HUES6 (cell line): ENCODE measurements at regions not wholly inside any gene's neighbourhood (a gene's known extent, or its start where the extent isn't known, plus 50 kb on each side); places are given as distances from the start of the nearest gene placed in this dataset.

ENCODE experiments used
- H3K27ac ChIP-seq: 2 replicates; pipeline ENCODE4 v1.7.0; 2013; ENCODE audit warnings: low read depth, mild to moderate bottlenecking, low read length, inconsistent platforms
- H3K27me3 ChIP-seq: 2 replicates; pipeline ENCODE4 v1.6.1; 2013; ENCODE audit warnings: low read length; ENCODE audit not compliant: control insufficient read depth, insufficient read depth
- H3K36me3 ChIP-seq: 2 replicates; pipeline ENCODE4 v1.6.1; 2013; ENCODE audit warnings: low read length; ENCODE audit not compliant: control insufficient read depth, insufficient read depth
- H3K4me1 ChIP-seq: 2 replicates; pipeline ENCODE4 v1.6.1; 2013; ENCODE audit warnings: low read length; ENCODE audit not compliant: control insufficient read depth, insufficient read depth
- H3K4me3 ChIP-seq: 2 replicates; pipeline ENCODE4 v1.5.1; 2013; ENCODE audit warnings: low read depth, low read length
- H3K9ac ChIP-seq: one replicate; pipeline ENCODE4 v1.6.1; 2013; ENCODE audit warnings: mild to moderate bottlenecking, low read length
- H3K9me3 ChIP-seq: 2 replicates; pipeline ENCODE4 v1.6.1; 2013; ENCODE audit warnings: low read depth, low read length; ENCODE audit not compliant: control insufficient read depth, insufficient read depth

DNA sequence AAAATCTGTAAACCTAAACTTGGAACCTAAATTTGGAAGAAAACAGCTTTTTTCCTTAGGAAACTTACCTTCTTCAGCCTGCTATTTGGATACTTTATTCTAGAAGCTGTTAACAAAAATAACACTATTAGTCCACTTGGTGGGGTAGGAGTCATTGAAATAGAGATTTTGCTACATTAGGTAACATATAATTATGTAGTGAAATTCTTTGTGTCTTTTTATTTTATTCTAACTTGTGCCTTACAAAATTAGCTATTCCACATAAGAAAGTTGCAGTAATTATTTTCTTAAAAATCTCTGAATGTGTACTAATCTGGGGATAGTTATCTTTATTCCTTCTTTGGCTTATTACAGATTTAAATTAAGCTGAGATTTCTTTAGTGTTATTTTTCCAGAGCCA lies 360.4 kb upstream of the ROBO2 start:
- no peak overlapping the region for H3K27ac ChIP-seq
- no peaks in the 10 kb centered on the region for H3K9me3 ChIP-seq
- no peak overlapping the region for H3K4me3 ChIP-seq
- H3K36me3 ChIP-seq, result no peaks in the 10 kb centered on the region
- no peak overlapping the region for H3K9ac ChIP-seq
- H3K27me3 ChIP-seq, result no peaks in the 10 kb centered on the region
- peaks cover 13% of the 10 kb centered on the region for H3K4me1 ChIP-seq

- H3K36me3 ChIP-seq, result no peaks in the 10 kb centered on the region
- peaks cover 18% of the 10 kb centered on the region for H3K4me1 ChIP-seq
- H3K4me3 ChIP-seq, result no peak overlapping the region
- no peaks in the 10 kb centered on the region for H3K9me3 ChIP-seq
- H3K9ac ChIP-seq, result no peak overlapping the region
- H3K27ac ChIP-seq, result no peak overlapping the region
- H3K27me3 ChIP-seq, result no peaks in the 10 kb centered on the region
These were observed 356.6 kb upstream of the ROBO2 start for GRCh38 chr3:76683256-76683655.

DNA sequence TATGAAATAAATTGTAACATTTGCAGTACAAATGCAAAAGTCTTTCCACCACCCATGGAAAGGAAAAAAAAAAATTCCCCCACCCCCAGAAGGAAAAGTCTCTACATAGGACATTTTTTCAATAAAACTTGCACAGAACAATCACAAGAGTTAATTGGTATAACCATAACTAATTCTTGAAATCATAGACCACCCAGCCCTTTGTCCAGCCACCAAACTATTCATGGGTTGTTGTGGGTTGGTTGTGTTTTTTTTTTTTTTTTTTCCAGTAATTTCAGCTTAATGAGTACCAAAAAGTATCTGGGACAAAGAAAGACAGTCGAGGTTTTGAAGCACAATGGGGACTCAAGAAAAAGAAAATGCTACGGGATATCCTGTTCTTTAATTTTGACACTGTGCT lies 355.0 kb upstream of the ROBO2 start:
- Histone ChIP-seq H3K27ac (no peak overlapping the region), H3K27me3 (no peaks in the 10 kb centered on the region), H3K9me3 (no peaks in the 10 kb centered on the region), H3K36me3 (no peaks in the 10 kb centered on the region), H3K4me3 (no peak overlapping the region), H3K4me1 (peaks cover 18% of the 10 kb centered on the region), H3K9ac (no peak overlapping the region)

- H3K27me3 ChIP-seq, result no peaks in the 10 kb centered on the region
- H3K4me3 ChIP-seq, result no peak overlapping the region
- H3K27ac ChIP-seq, result 0 out of 2 replicates have a peak overlapping the region, but pooled peaks have one; percentile 6
- no peaks in the 10 kb centered on the region for H3K36me3 ChIP-seq
- H3K9me3 ChIP-seq, result no peaks in the 10 kb centered on the region
- no peak overlapping the region for H3K9ac ChIP-seq
- H3K4me1 ChIP-seq, result peaks cover 18% of the 10 kb centered on the region
These were observed 354.0 kb upstream of the ROBO2 start for GRCh38 chr3:76685858-76686257.

DNA sequence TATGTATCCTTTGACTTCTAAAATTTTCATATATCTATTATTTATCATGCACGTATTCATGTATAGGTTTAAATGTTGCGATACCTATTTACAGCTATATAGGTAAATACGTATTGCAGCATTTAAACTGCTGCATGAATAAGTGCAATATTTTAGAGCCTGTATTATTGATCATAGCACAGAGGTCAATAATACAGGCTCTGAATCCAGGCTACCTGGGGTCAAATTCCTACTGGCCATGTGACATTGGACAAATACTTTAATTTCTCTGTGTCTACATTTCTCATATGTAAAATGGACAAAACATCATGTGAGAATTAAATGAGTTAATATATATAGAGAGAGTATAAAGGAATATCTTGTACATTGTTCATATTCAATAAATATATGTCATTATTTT lies 352.9 kb upstream of the ROBO2 start:
- Histone ChIP-seq H3K4me1 (peaks cover 18% of the 10 kb centered on the region), H3K9me3 (no peaks in the 10 kb centered on the region), H3K27me3 (no peaks in the 10 kb centered on the region), H3K27ac (no peak overlapping the region), H3K36me3 (no peaks in the 10 kb centered on the region), H3K4me3 (no peak overlapping the region), H3K9ac (no peak overlapping the region)

DNA sequence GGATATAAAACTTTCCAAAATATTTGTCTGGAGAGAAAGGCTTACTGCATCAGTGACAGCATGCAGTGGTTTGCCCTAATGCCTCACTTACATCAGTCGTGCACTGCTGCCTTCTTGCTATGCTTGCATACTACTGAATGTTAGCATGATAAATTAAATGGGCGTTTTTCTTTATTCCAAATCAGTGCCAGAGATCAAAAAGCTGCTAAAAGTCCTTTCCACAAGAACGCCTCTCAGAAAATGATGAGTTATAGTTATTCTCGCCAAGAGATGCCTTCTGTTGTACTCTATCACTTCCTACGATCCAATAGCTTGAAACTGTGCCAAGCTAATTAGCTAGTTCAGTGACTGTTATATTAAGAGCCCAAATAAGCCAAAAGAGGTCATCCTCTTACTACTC lies 345.8 kb upstream of the ROBO2 start:
- Histone ChIP-seq H3K9me3 (no peaks in the 10 kb centered on the region), H3K4me1 (peaks cover 3% of the 10 kb centered on the region)

DNA sequence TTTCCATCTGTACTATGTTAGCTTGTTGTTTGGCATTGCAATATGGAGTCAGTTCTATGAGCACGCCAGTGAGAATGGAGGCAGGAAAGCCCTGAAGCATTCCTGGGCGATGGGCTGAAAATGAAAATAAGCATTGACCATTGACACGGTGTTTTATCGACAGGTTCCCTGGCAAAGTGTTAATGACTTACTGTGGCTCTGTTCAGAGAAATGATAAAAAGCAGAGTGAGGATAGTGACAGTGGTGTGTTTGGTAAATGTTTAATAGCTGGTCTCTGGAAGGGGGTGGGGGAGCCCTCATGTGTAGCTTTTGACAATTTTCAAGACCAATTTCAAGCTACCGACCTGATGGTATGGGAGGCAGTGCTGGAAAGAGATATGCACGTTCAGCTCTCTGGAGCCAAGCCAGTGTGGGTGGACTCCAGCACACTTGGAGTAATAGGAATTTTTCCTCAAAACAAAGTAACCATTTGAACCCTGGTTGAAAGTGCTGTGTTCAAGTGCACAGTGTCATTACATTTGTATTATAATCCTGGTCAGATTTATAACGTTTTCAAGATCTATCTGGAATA lies 341.7 kb upstream of the ROBO2 start:
- H3K4me3 ChIP-seq, result no peak overlapping the region
- no peaks in the 10 kb centered on the region for H3K36me3 ChIP-seq
- H3K27me3 ChIP-seq, result no peaks in the 10 kb centered on the region
- no peak overlapping the region for H3K9ac ChIP-seq
- H3K27ac ChIP-seq, result no peak overlapping the region
- H3K4me1 ChIP-seq, result peaks cover 18% of the 10 kb centered on the region
- H3K9me3 ChIP-seq, result no peaks in the 10 kb centered on the region

More for the DNA sequence above, 345.8 kb upstream of the ROBO2 start:
- H3K36me3 ChIP-seq, result no peaks in the 10 kb centered on the region
- H3K4me3 ChIP-seq, result no peak overlapping the region
- H3K27me3 ChIP-seq, result no peaks in the 10 kb centered on the region
- H3K27ac ChIP-seq, result no peak overlapping the region
- no peak overlapping the region for H3K9ac ChIP-seq

- H3K27me3 ChIP-seq, result no peaks in the 10 kb centered on the region
- H3K4me1 ChIP-seq, result peaks cover 18% of the 10 kb centered on the region
- no peak overlapping the region for H3K4me3 ChIP-seq
- no peak overlapping the region for H3K9ac ChIP-seq
- no peaks in the 10 kb centered on the region for H3K9me3 ChIP-seq
- H3K36me3 ChIP-seq, result no peaks in the 10 kb centered on the region
- H3K27ac ChIP-seq, result no peak overlapping the region
These were observed 340.1 kb upstream of the ROBO2 start for GRCh38 chr3:76699846-76700245.

- H3K9ac ChIP-seq, result no peak overlapping the region
- H3K36me3 ChIP-seq, result no peaks in the 10 kb centered on the region
- no peak overlapping the region for H3K27ac ChIP-seq
- H3K4me1 ChIP-seq, result peaks cover 18% of the 10 kb centered on the region
- no peaks in the 10 kb centered on the region for H3K27me3 ChIP-seq
- H3K4me3 ChIP-seq, result no peak overlapping the region
- H3K9me3 ChIP-seq, result no peaks in the 10 kb centered on the region
These were observed 339.6 kb upstream of the ROBO2 start for GRCh38 chr3:76700323-76700722.

- Histone ChIP-seq H3K27me3 (no peaks in the 10 kb centered on the region), H3K9ac (no peak overlapping the region), H3K9me3 (no peaks in the 10 kb centered on the region), H3K4me1 (peaks cover 18% of the 10 kb centered on the region), H3K36me3 (no peaks in the 10 kb centered on the region), H3K4me3 (no peak overlapping the region), H3K27ac (no peak overlapping the region)
These were observed 337.2 kb upstream of the ROBO2 start for GRCh38 chr3:76702676-76703075.

GRCh38 chr3:76715426-76715825 lies 324.5 kb upstream of the ROBO2 start:
- H3K4me3 ChIP-seq, result no peak overlapping the region
- H3K4me1 ChIP-seq, result no peaks in the 10 kb centered on the region
- H3K36me3 ChIP-seq, result no peaks in the 10 kb centered on the region
- no peak overlapping the region for H3K9ac ChIP-seq
- no peaks in the 10 kb centered on the region for H3K9me3 ChIP-seq
- H3K27ac ChIP-seq, result no peak overlapping the region
- no peaks in the 10 kb centered on the region for H3K27me3 ChIP-seq

GRCh38 chr3:76723366-76723765 lies 316.5 kb upstream of the ROBO2 start:
- Histone ChIP-seq H3K4me1 (peaks cover 12% of the 10 kb centered on the region; the same call in 1 of the 2 replicates), H3K36me3 (no peaks in the 10 kb centered on the region), H3K4me3 (no peak overlapping the region), H3K27ac (no peak overlapping the region), H3K27me3 (no peaks in the 10 kb centered on the region), H3K9me3 (no peaks in the 10 kb centered on the region), H3K9ac (no peak overlapping the region)
